ENCODE measurements at regions not wholly inside any gene's neighbourhood (a gene's known extent, or its start where the extent isn't known, plus 50 kb on each side); places are given as distances from the start of the nearest gene placed in this dataset.

GRCh38 chr14:98855926-98856715, 415.9 kb downstream of the BCL11B start:
- no peak for TF ChIP-seq CTCF (IDR thresholded peaks at IDR 0.05; ENCODE audit: low read depth, low read length)
- no peak for DNase-seq (ENCODE audit: low read depth, low spot score)
- H3K4me3 ChIP-seq (ENCODE audit: low read depth, low read length), result no peak overlapping the region
- ChIA-PET CTCF (no interaction called here), POLR2A (no interaction called here)
- H3K9me3 ChIP-seq (ENCODE audit: control insufficient read depth, insufficient read depth, low read length), result peaks cover 58% of the 10 kb centered on the region
- H3K27ac ChIP-seq (ENCODE audit: low read depth, low read length), result no peak overlapping the region
- no peaks in the 10 kb centered on the region for H3K27me3 ChIP-seq (ENCODE audit: control insufficient read depth, insufficient read depth, low read length)

DNA sequence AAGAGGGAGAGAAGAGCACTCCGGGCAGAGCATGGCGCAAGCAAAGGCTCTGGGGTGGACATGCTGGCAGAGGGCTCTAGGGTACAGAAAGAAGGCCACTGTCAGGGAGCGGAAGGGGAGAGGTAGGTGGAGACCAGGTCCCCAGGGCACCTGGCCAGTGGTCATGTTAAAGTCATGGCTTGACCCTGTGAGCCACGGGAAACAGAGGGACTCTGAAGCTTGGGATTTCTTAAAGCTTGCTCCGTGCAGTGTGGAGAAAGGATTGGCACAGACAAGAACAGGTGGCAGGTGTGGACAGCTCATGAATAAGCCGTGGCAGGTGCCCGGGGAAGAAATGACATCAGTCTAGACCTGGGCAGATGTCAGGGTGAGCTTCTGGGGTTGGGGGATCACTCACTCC, 413.8 kb downstream of the BCL11B start:
- no peak overlapping the region for H3K4me3 ChIP-seq (ENCODE audit: low read depth, low read length)
- ChIA-PET POLR2A (no interaction called here), CTCF (no interaction called here)
- H3K9me3 ChIP-seq (ENCODE audit: control insufficient read depth, insufficient read depth, low read length), result peaks cover 52% of the 10 kb centered on the region
- no peak overlapping the region for H3K27ac ChIP-seq (ENCODE audit: low read depth, low read length)
- no peak for DNase-seq (ENCODE audit: low read depth, low spot score)
- no peak for TF ChIP-seq CTCF (IDR thresholded peaks at IDR 0.05; ENCODE audit: low read depth, low read length)
- no peaks in the 10 kb centered on the region for H3K27me3 ChIP-seq (ENCODE audit: control insufficient read depth, insufficient read depth, low read length)

GRCh38 chr14:98858561-98858960, 413.4 kb downstream of the BCL11B start:
- Histone ChIP-seq H3K27me3 (ENCODE audit: control insufficient read depth, insufficient read depth, low read length) (no peaks in the 10 kb centered on the region), H3K9me3 (ENCODE audit: control insufficient read depth, insufficient read depth, low read length) (peaks cover 55% of the 10 kb centered on the region), H3K4me3 (ENCODE audit: low read depth, low read length) (no peak overlapping the region), H3K27ac (ENCODE audit: low read depth, low read length) (no peak overlapping the region)
- POLR2A ChIA-PET, result no interaction called here
- TF ChIP-seq CTCF (IDR thresholded peaks at IDR 0.05; ENCODE audit: low read depth, low read length), result no peak
- DNase-seq (ENCODE audit: low read depth, low spot score), result no peak
- CTCF ChIA-PET, result no interaction called here

GRCh38 chr14:98859301-98859700, 412.7 kb downstream of the BCL11B start:
- Histone ChIP-seq H3K27ac (ENCODE audit: low read depth, low read length) (no peak overlapping the region), H3K27me3 (ENCODE audit: control insufficient read depth, insufficient read depth, low read length) (no peaks in the 10 kb centered on the region), H3K9me3 (ENCODE audit: control insufficient read depth, insufficient read depth, low read length) (peaks cover 55% of the 10 kb centered on the region), H3K4me3 (ENCODE audit: low read depth, low read length) (no peak overlapping the region)
- DNase-seq (ENCODE audit: low read depth, low spot score), result no peak
- no peak for TF ChIP-seq CTCF (IDR thresholded peaks at IDR 0.05; ENCODE audit: low read depth, low read length)
- ChIA-PET POLR2A (no interaction called here), CTCF (no interaction called here)

GRCh38 chr14:98864211-98864610, 407.8 kb downstream of the BCL11B start:
- peaks cover 51% of the 10 kb centered on the region for H3K9me3 ChIP-seq (ENCODE audit: control insufficient read depth, insufficient read depth, low read length)
- POLR2A ChIA-PET, result no interaction called here
- no peak overlapping the region for H3K4me3 ChIP-seq (ENCODE audit: low read depth, low read length)
- DNase-seq (ENCODE audit: low read depth, low spot score), result no peak
- CTCF ChIA-PET, result no interaction called here
- no peak overlapping the region for H3K27ac ChIP-seq (ENCODE audit: low read depth, low read length)
- no peaks in the 10 kb centered on the region for H3K27me3 ChIP-seq (ENCODE audit: control insufficient read depth, insufficient read depth, low read length)
- no peak for TF ChIP-seq CTCF (IDR thresholded peaks at IDR 0.05; ENCODE audit: low read depth, low read length)

All from AG04450 (cell line).